Tibial nerve (tissue), 4 donors: ENCODE measurements at regions not wholly inside any gene's neighbourhood (a gene's known extent, or its start where the extent isn't known, plus 50 kb on each side); places are given as distances from the start of the nearest gene placed in this dataset.

Source experiments
- DNase-seq, 2 donors: peaks; one replicate each; pipeline ENCODE4 v3.0.0-alpha.2; 2019; ENCODE audit warnings: low spot score in 2 of 2
- H3K27ac ChIP-seq, 4 donors: fragments of 200-600 bp; sonication (generic) in 3 of 4; one replicate each; pipeline ENCODE4 v1.5.1; 2017 to 2019; ENCODE audit warnings: mild to moderate bottlenecking in 1 of 4
- H3K27me3 ChIP-seq, 2 donors: fragments of 200-600 bp; sonication (generic) in 1 of 2; one replicate each; pipeline versions ENCODE4 v1.5.1 to v1.6.0; 2017 to 2019
- H3K36me3 ChIP-seq, 3 donors: fragments of 200-600 bp; sonication (generic); one replicate each; pipeline ENCODE4 v1.5.1; 2018 to 2019
- H3K4me1 ChIP-seq, 4 donors: fragments of 200-600 bp; sonication (generic) in 3 of 4; one replicate each; pipeline ENCODE4 v1.5.1; 2017 to 2019
- H3K4me3 ChIP-seq, 4 donors: fragments of 200-600 bp; sonication (generic) in 3 of 4; one replicate each; pipeline ENCODE4 v1.5.1; 2017 to 2019; ENCODE audit warnings: mild to moderate bottlenecking in 1 of 4, moderate library complexity in 1 of 4
- H3K9me3 ChIP-seq, 4 donors: fragments of 200-600 bp; sonication (generic) in 3 of 4; one replicate each; pipeline ENCODE4 v1.5.1; 2017 to 2019
- EP300 ChIP-seq, 2 donors: sonication (generic); formaldehyde crosslinking; IDR thresholded peaks; one replicate each; pipeline ENCODE4 v1.6.1; 2017; ENCODE audit warnings: antibody characterized with exemption in 2 of 2, mild to moderate bottlenecking in 1 of 2
- POLR2A ChIP-seq, 2 donors: fragments of 450-650 bp; IDR thresholded peaks; one replicate each; pipeline ENCODE4 v1.6.1; 2017; ENCODE audit warnings: antibody characterized with exemption in 2 of 2, mild to moderate bottlenecking in 2 of 2, moderate library complexity in 2 of 2
- WGBS, 2 donors: methylation state at CpG; one replicate each; pipeline ENCODE4 v1.1.5; 2018; 5-methylcytosine and 5-hydroxymethylcytosine counted together
- TF ChIP-seq, protein P1 (sequence below), 5 experiments: fragments of 200-600 bp in 3 of 5; fragments of 450-650 bp in 2 of 5; sonication (generic) in 3 of 5; IDR thresholded peaks; one replicate each; pipeline ENCODE4 v1.5.1; 2016 to 2019; ENCODE audit warnings: antibody characterized with exemption in 5 of 5, mild to moderate bottlenecking in 3 of 5, moderate library complexity in 2 of 5

DNA sequence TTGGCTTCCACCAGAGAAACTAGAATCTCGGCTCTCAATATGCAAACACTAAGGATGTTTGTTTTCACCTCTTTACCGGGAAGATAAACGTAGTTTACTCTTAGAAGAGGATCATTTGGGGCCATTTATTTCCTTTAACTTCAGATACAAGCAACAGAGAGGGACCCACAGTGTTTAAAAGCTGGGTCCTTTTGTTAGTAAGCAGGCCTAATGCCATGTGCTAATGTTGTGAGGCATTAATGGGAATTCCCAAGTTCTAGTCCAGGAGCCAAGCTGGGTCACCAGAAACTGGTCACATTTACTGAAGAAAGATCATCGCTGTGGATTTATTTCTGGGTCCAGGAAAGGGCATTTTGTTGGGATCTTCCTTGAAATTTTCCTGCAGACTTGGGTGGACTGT lies 78.1 kb upstream of the ADAMTS9 start:
- Histone ChIP-seq H3K27ac (peak overlapping the region in 2 of 4 donors; percentile 51 to 59), H3K4me1 (peaks cover 0 to 19% (median 3%) of the 10 kb centered on the region in 4 donors), H3K27me3 (no peaks in the 10 kb centered on the region), H3K36me3 (peaks cover 0 to 4% (median 0%) of the 10 kb centered on the region in 3 donors), H3K9me3 (no peaks in the 10 kb centered on the region), H3K4me3 (no peak overlapping the region)
- TF ChIP-seq POLR2A (IDR thresholded peaks at IDR 0.05) (no peak), EP300 (IDR thresholded peaks at IDR 0.05) (no peak)
- 56 to 66% methylated on average over 4 of the region's 4 CpGs for WGBS, 2 donors
- DNase-seq = no peak

DNA sequence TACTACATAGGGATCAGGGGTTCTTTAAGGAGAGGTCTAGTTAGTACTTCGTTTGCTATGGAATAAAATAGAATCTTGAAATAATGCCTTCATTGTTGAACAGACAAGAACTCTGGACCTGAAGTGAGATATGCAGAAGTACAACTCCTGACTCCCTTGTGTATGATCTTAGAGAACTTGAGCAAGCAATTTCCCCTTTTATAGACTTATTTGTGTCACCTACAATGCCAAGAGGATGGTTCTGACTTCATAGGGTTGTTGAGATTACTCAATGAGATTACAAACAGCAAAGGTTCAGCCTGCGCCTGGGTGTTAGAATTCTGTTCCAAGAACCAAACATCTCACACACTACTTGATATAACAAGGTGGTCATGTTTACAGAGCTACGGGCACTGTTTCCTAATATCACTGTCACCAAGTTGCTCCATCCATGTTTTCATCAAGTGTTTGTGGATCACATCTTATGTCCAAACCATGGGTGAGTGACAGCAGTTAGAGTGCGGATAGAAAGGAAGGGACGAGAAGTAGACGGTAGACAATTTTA lies 76.7 kb upstream of the ADAMTS9 start:
- Histone ChIP-seq H3K4me1 (peaks cover 0 to 19% (median 3%) of the 10 kb centered on the region in 4 donors), H3K36me3 (no peaks in the 10 kb centered on the region), H3K27ac (no peak overlapping the region), H3K4me3 (no peak overlapping the region), H3K27me3 (no peaks in the 10 kb centered on the region), H3K9me3 (no peaks in the 10 kb centered on the region)
- DNase-seq = no peak
- TF ChIP-seq, protein P1, sequence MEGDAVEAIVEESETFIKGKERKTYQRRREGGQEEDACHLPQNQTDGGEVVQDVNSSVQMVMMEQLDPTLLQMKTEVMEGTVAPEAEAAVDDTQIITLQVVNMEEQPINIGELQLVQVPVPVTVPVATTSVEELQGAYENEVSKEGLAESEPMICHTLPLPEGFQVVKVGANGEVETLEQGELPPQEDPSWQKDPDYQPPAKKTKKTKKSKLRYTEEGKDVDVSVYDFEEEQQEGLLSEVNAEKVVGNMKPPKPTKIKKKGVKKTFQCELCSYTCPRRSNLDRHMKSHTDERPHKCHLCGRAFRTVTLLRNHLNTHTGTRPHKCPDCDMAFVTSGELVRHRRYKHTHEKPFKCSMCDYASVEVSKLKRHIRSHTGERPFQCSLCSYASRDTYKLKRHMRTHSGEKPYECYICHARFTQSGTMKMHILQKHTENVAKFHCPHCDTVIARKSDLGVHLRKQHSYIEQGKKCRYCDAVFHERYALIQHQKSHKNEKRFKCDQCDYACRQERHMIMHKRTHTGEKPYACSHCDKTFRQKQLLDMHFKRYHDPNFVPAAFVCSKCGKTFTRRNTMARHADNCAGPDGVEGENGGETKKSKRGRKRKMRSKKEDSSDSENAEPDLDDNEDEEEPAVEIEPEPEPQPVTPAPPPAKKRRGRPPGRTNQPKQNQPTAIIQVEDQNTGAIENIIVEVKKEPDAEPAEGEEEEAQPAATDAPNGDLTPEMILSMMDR (IDR thresholded peaks at IDR 0.05) = no peak
- TF ChIP-seq POLR2A (IDR thresholded peaks at IDR 0.05) (no peak), EP300 (IDR thresholded peaks at IDR 0.05) (no peak)
- WGBS, 2 donors = 75 to 88% methylated on average over 6 of the region's 6 CpGs

DNA sequence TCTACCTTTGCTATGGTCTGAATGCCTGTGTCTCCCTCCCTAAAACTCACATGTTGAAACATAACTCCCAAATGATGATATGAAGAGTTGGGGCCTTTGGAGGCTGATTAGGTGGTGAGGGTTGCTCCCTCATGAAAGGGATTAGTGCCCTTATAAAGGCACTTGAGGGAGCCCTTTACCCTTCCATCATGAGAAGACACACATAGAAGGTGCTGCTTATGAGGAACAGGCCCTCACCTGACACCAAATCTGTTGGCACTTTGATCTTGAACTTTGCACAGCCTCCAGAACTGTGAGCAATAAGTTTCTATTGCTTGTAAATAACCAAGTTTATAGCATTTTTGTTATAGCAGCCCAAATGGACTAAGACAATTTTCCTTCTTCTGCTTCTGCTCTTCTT lies 76.2 kb upstream of the ADAMTS9 start:
- H3K27me3 ChIP-seq = no peaks in the 10 kb centered on the region
- DNase-seq = no peak
- no peaks in the 10 kb centered on the region for H3K9me3 ChIP-seq
- no peaks in the 10 kb centered on the region for H3K36me3 ChIP-seq
- peaks cover 0 to 19% (median 3%) of the 10 kb centered on the region in 4 donors for H3K4me1 ChIP-seq
- TF ChIP-seq, protein P1 (IDR thresholded peaks at IDR 0.05) = no peak
- TF ChIP-seq EP300 (IDR thresholded peaks at IDR 0.05) (no peak), POLR2A (IDR thresholded peaks at IDR 0.05) (no peak)
- no peak overlapping the region for H3K27ac ChIP-seq
- H3K4me3 ChIP-seq = no peak overlapping the region

DNA sequence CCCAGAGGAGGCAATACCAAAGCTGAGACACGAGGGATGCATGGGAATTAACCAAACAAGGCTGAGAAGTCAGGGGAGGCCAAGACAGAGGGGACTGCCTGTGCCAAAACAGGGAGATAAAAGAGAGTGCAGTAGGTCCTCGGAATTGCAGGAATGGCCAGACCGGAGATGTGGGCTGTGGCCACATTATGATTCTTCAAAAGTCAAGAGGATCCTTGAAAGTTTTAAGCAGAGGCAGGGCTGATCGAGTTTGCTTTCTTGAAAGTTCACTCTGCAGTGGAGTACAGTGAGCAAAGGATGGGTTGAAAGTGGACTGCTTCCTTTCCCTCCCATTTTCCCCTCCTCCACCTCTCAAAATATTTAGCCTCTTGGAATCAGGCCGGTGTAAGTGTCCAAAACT lies 73.9 kb upstream of the ADAMTS9 start:
- TF ChIP-seq POLR2A (IDR thresholded peaks at IDR 0.05) = no peak
- TF ChIP-seq EP300 (IDR thresholded peaks at IDR 0.05) = no peak
- TF ChIP-seq, protein P1 (IDR thresholded peaks at IDR 0.05) = no peak
- H3K4me3 ChIP-seq = no peak overlapping the region
- 76 to 79% methylated on average over 5 of the region's 5 CpGs for WGBS, 2 donors
- no peaks in the 10 kb centered on the region for H3K36me3 ChIP-seq
- H3K27ac ChIP-seq = no peak overlapping the region
- DNase-seq = no peak
- no peaks in the 10 kb centered on the region for H3K27me3 ChIP-seq
- H3K4me1 ChIP-seq = peaks cover 0 to 22% (median 3%) of the 10 kb centered on the region in 4 donors
- H3K9me3 ChIP-seq = no peaks in the 10 kb centered on the region

DNA sequence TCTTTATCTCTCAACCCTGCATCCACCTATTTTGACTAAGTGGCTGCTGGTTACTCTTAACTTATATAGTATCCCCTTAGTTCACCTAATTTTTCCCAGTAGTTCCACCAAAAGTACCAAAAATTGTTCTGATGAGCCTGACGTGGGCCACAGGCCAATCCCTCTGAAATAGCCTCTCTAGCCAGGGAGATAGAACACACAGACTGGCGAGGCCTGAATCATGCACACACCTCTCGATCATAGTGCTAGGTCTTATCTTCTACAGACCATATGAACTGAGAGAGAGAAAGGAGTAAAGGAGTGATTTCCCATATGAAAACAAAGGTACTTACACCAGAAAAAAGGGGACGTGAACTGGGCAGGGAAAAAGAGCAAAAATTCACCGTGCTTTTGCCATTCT lies 72.5 kb upstream of the ADAMTS9 start:
- H3K27ac ChIP-seq = no peak overlapping the region
- TF ChIP-seq, protein P1 (IDR thresholded peaks at IDR 0.05) = no peak
- no peak for TF ChIP-seq POLR2A (IDR thresholded peaks at IDR 0.05)
- no peak for TF ChIP-seq EP300 (IDR thresholded peaks at IDR 0.05)
- H3K4me3 ChIP-seq = no peak overlapping the region
- no peaks in the 10 kb centered on the region for H3K36me3 ChIP-seq
- 74 to 95% methylated on average over 5 of the region's 5 CpGs for WGBS, 2 donors
- H3K4me1 ChIP-seq = peaks cover 0 to 20% (median 0%) of the 10 kb centered on the region in 4 donors
- H3K9me3 ChIP-seq = no peaks in the 10 kb centered on the region
- no peaks in the 10 kb centered on the region for H3K27me3 ChIP-seq
- no peak for DNase-seq

DNA sequence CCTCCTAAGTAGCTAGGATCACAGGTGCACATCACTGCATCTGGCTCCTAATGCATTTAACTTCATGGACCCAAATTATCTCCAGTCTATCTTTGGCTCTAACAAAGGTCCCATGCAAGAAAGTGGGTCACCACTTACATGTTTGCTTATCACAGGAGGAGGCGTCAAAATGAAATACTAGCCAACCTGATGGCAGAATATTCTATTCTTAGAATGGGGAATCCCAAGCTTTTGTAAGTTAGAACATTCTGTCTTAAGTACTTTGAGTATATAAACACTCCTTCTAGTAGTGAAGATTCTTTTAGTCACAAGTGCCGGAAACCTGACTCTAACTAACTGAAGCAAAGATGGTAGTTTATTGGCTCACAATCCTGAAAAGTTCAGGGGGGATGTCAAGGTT lies 72.0 kb upstream of the ADAMTS9 start:
- Histone ChIP-seq H3K36me3 (peaks cover 0 to 2% (median 0%) of the 10 kb centered on the region in 3 donors), H3K9me3 (no peaks in the 10 kb centered on the region), H3K4me1 (peaks cover 0 to 20% (median 0%) of the 10 kb centered on the region in 4 donors), H3K27me3 (no peaks in the 10 kb centered on the region), H3K4me3 (no peak overlapping the region), H3K27ac (no peak overlapping the region)
- DNase-seq = no peak
- WGBS, 2 donors = 91% methylated on average over 2 of the region's 2 CpGs
- TF ChIP-seq EP300 (IDR thresholded peaks at IDR 0.05) = no peak
- TF ChIP-seq, protein P1 (IDR thresholded peaks at IDR 0.05) = no peak
